Neutrophil (primary cell): ENCODE measurements at regions not wholly inside any gene's neighbourhood (a gene's known extent, or its start where the extent isn't known, plus 50 kb on each side); places are given as distances from the start of the nearest gene placed in this dataset.

Experiments
- H3K27ac ChIP-seq: fragments of 200-600 bp; sonication (generic); 2 replicates; pipeline ENCODE4 v1.5.1; 2016; ENCODE audit warnings: mild to moderate bottlenecking, moderate library complexity
- H3K27me3 ChIP-seq: fragments of 200-600 bp; sonication (generic); 2 replicates; pipeline ENCODE4 v1.6.0; 2016; ENCODE audit warnings: mild to moderate bottlenecking
- H3K36me3 ChIP-seq: fragments of 200-600 bp; sonication (generic); 2 replicates; pipeline ENCODE4 v1.5.1; 2017
- H3K4me1 ChIP-seq, 2 experiments: fragments of 200-600 bp in 1 of 2; sonication (generic) in 1 of 2; 1 replicate in 1 of 2; 2 replicates in 1 of 2; pipeline versions ENCODE4 v1.5.1 to v1.6.1; 2013 to 2016; ENCODE audit warnings: low read depth in 1 of 2, low read length in 1 of 2, mild to moderate bottlenecking in 1 of 2, moderate library complexity in 1 of 2; ENCODE audit not compliant: control insufficient read depth in 1 of 2, insufficient read depth in 1 of 2
- H3K4me3 ChIP-seq, 2 experiments: fragments of 200-600 bp in 1 of 2; sonication (generic) in 1 of 2; 1 replicate in 1 of 2; 2 replicates in 1 of 2; pipeline ENCODE4 v1.5.1; 2013 to 2016; ENCODE audit warnings: low read depth in 1 of 2, low read length in 1 of 2, mild to moderate bottlenecking in 1 of 2, moderate library complexity in 1 of 2
- H3K9me3 ChIP-seq: fragments of 200-600 bp; sonication (generic); 2 replicates; pipeline ENCODE4 v1.5.1; 2016
- CTCF ChIP-seq: fragments of 200-600 bp; sonication (generic); IDR thresholded peaks from 2 replicates; pipeline ENCODE4 v1.5.1; 2016; ENCODE audit warnings: antibody characterized with exemption

GRCh38 chr4:151905197-151905596, 144.4 kb upstream of the GATB start:
- H3K27me3 ChIP-seq: no peaks in the 10 kb centered on the region
- peaks cover 0 to 3% of the 10 kb centered on the region in 2 experiments for H3K4me1 ChIP-seq
- H3K36me3 ChIP-seq: no peaks in the 10 kb centered on the region
- TF ChIP-seq CTCF: no peak
- no peaks in the 10 kb centered on the region for H3K9me3 ChIP-seq
- no peak overlapping the region for H3K4me3 ChIP-seq
- H3K27ac ChIP-seq: no peak overlapping the region

GRCh38 chr4:151901631-151902030, 140.8 kb upstream of the GATB start:
- Histone ChIP-seq H3K27me3 (no peaks in the 10 kb centered on the region), H3K9me3 (no peaks in the 10 kb centered on the region), H3K27ac (no peak overlapping the region), H3K4me3 (no peak overlapping the region), H3K36me3 (no peaks in the 10 kb centered on the region), H3K4me1 (peaks cover 0 to 3% of the 10 kb centered on the region in 2 experiments)
- TF ChIP-seq CTCF: no peak

- H3K4me1 ChIP-seq: no peaks in the 10 kb centered on the region
- H3K27ac ChIP-seq: no peak overlapping the region
- no peaks in the 10 kb centered on the region for H3K9me3 ChIP-seq
- TF ChIP-seq CTCF: no peak
- no peaks in the 10 kb centered on the region for H3K36me3 ChIP-seq
- no peak overlapping the region for H3K4me3 ChIP-seq
- H3K27me3 ChIP-seq: peaks cover 6% of the 10 kb centered on the region
Observed at GRCh38 chr4:151896880-151897279, 136.1 kb upstream of the GATB start.

- Histone ChIP-seq H3K9me3 (no peaks in the 10 kb centered on the region), H3K36me3 (no peaks in the 10 kb centered on the region), H3K4me1 (no peaks in the 10 kb centered on the region), H3K4me3 (no peak overlapping the region), H3K27me3 (peaks cover 6% of the 10 kb centered on the region), H3K27ac (no peak overlapping the region)
- TF ChIP-seq CTCF: no peak
Observed at GRCh38 chr4:151895671-151896070, 134.9 kb upstream of the GATB start.

GRCh38 chr4:151894246-151894645, 133.4 kb upstream of the GATB start:
- Histone ChIP-seq H3K27me3 (peaks cover 6% of the 10 kb centered on the region), H3K4me3 (no peak overlapping the region), H3K36me3 (no peaks in the 10 kb centered on the region), H3K27ac (no peak overlapping the region), H3K4me1 (no peaks in the 10 kb centered on the region), H3K9me3 (no peaks in the 10 kb centered on the region)
- TF ChIP-seq CTCF: no peak

GRCh38 chr4:151888367-151888866, 127.6 kb upstream of the GATB start:
- H3K4me3 ChIP-seq: no peak overlapping the region

More at GRCh38 chr4:151888367-151888866, 127.6 kb upstream of the GATB start:
- Histone ChIP-seq H3K9me3 (no peaks in the 10 kb centered on the region), H3K27ac (no peak overlapping the region), H3K36me3 (no peaks in the 10 kb centered on the region), H3K4me1 (no peaks in the 10 kb centered on the region), H3K27me3 (peaks cover 6% of the 10 kb centered on the region)
- no peak for TF ChIP-seq CTCF
